Left ventricle myocardium inferior (tissue), 1 donor: ENCODE measurements at regions not wholly inside any gene's neighbourhood (a gene's known extent, or its start where the extent isn't known, plus 50 kb on each side); places are given as distances from the start of the nearest gene placed in this dataset.
"Not testable (repeated sequence)": the region's sequence is repeated elsewhere in the genome, so short reads cannot be mapped to it uniquely, and the experiment has no call there.

Experiments
- DNase-seq: peaks from one replicate; pipeline ENCODE4 v3.0.0-alpha.2; 2020
- H3K27ac ChIP-seq: fragments of 200-600 bp; replicated peaks from 2 replicates; pipeline ENCODE4 v1.8.0; 2021
- H3K27me3 ChIP-seq: fragments of 200-600 bp; 2 replicates; pipeline ENCODE4 v1.8.0; 2021; ENCODE audit warnings: low read depth
- H3K36me3 ChIP-seq: fragments of 200-600 bp; 2 replicates; pipeline ENCODE4 v1.8.0; 2021
- H3K4me1 ChIP-seq: fragments of 200-600 bp; 2 replicates; pipeline ENCODE4 v1.8.0; 2021
- H3K4me3 ChIP-seq: fragments of 200-600 bp; 2 replicates; pipeline ENCODE4 v1.8.0; 2021; ENCODE audit warnings: mild to moderate bottlenecking, moderate library complexity
- H3K9me3 ChIP-seq: fragments of 200-600 bp; replicated peaks from 2 replicates; pipeline ENCODE4 v1.8.0; 2021
- CTCF ChIP-seq: fragments of 200-600 bp; IDR thresholded peaks from 2 replicates; pipeline ENCODE4 v1.8.0; 2021; ENCODE audit warnings: antibody characterized with exemption, mild to moderate bottlenecking, borderline replicate concordance
- intact Hi-C: fragments of 100-400 bp; cut with micrococcal nuclease; formaldehyde crosslinking; loops from one replicate; pipeline ENCODE4 v1.11.0; 2022
- donor health status: DM: no; HTN: yes; CAD: no; lungs with severe emphysema.

- no peak overlapping the region for H3K27ac ChIP-seq
- H3K36me3 ChIP-seq, result no peaks in the 10 kb centered on the region
- H3K27me3 ChIP-seq, result no peaks in the 10 kb centered on the region
- no peak for DNase-seq
- H3K4me1 ChIP-seq, result no peaks in the 10 kb centered on the region
- TF ChIP-seq CTCF, result no peak
- no peak overlapping the region for H3K4me3 ChIP-seq
- peaks cover 21% of the 10 kb centered on the region for H3K9me3 ChIP-seq
- intact Hi-C loops, result no loop called here
These were observed 441.7 kb downstream of the CDH11 start for GRCh38 chr16:64679976-64680690.

DNA sequence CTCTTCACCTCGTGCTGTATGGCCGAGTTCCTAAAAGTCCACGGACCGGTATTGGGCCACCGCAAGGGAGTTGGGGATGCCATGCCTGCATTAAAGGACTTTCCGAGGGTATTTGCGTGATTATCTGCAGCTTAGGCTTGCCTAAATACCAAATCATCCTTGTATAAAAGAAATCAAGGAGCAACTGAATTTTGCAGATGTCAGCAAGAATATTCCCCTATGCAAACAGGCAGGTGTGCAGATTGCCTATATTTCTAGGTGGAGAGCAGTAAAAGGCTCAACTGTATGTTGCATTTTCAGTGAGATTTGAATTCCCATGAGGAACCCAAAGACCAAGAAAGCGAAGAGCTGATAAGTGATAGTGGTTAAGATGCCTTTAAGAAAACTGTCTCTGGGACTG is 452.3 kb downstream of the CDH11 start:
- TF ChIP-seq CTCF, result no peak
- Histone ChIP-seq H3K4me1 (no peaks in the 10 kb centered on the region), H3K27ac (no peak overlapping the region), H3K27me3 (no peaks in the 10 kb centered on the region), H3K4me3 (no peak overlapping the region), H3K9me3 (peaks cover 6% of the 10 kb centered on the region), H3K36me3 (no peaks in the 10 kb centered on the region)
- intact Hi-C loops, result no loop called here
- DNase-seq, result no peak

- Histone ChIP-seq H3K4me1 (no peaks in the 10 kb centered on the region), H3K36me3 (no peaks in the 10 kb centered on the region), H3K27me3 (no peaks in the 10 kb centered on the region), H3K27ac (no peak overlapping the region), H3K4me3 (no peak overlapping the region), H3K9me3 (no peaks in the 10 kb centered on the region)
- no peak for DNase-seq
- intact Hi-C loops, result no loop called here
- no peak for TF ChIP-seq CTCF
These were observed 454.5 kb downstream of the CDH11 start for GRCh38 chr16:64667334-64667877.

DNA sequence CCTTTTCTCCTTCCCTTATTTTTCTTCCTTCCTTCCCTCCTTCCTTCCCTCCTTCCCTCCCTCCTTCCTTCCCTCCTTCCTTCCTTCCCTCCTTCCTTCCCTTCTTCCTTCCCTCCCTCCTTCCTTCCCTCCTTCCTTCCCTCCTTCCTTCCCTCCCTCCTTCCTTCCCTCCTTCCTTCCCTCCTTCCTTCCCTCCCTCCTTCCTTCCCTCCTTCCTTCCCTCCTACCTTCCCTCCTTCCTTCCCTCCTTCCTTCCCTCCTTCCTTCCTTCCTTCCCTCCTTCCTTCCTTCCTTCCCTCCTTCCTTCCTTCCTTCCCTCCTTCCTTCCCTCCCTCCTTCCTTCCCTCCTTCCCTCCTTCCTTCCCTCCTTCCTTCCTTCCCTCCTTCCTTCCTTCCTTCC is 459.6 kb downstream of the CDH11 start:
- not testable (repeated sequence) for DNase-seq, H3K27ac ChIP-seq, H3K4me3 ChIP-seq, H3K27me3 ChIP-seq, H3K4me1 ChIP-seq, H3K9me3 ChIP-seq, H3K36me3 ChIP-seq
- intact Hi-C loops, result loop anchor here (5.0 kb wide), 1 partner anchor 885 kb away; no protein-coding TSS in a partner anchor

DNA sequence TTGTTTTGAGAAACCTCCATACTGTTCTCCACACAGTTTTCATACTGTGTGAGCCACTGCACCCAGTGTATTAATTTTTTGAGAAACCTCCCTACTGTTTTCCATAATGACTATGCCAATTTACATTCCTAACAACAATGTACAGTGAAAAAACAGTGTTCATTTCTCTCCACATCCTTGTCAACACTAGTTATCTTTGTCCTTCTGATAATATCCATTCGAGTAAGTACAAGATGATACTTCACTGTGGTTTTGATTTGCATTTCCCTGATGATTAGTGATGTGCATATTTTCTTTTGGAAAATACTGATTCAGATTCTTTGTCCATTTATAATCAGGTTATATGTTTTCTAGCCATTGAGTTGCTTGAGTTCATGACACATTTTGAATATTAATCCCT is 462.0 kb downstream of the CDH11 start:
- intact Hi-C loops, result loop anchor here (5.0 kb wide), 1 partner anchor 883 kb away; no protein-coding TSS in a partner anchor
- no peak for DNase-seq
- no peak overlapping the region for H3K4me3 ChIP-seq
- H3K9me3 ChIP-seq, result peaks cover 7% of the 10 kb centered on the region
- H3K27ac ChIP-seq, result no peak overlapping the region
- no peaks in the 10 kb centered on the region for H3K4me1 ChIP-seq
- H3K27me3 ChIP-seq, result no peaks in the 10 kb centered on the region
- TF ChIP-seq CTCF, result no peak
- H3K36me3 ChIP-seq, result no peaks in the 10 kb centered on the region

DNA sequence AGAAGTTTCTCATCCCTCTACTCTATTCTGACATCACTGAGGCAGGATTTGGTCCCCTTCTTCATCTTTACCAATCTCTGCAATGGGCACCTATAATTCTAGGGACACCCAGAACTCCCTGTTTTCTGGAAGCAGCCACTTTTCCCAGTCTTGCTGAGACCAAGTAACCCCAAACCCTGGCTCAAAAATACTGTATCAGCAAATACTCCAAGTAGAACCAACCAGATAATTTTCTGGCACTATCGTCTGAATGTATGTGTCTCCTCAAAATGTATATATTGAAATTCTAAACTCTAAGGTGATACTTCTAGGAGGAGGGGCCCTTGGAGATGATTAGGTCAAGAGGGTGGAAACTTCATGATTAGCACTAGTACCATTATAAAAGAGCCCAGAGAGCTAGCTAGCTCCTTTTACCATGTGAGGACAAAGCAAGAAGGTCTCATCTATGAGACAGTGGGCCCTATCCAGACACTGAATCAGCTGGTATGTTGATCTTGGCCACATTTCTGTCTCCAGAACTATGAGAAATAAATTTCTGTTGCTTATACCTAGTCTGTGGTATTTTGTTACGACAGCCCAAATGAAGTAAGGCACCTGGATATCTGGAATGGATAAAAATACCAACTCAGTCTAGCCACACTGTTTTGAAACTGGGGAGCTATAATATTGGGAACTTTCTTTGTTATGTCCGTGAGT is 464.4 kb downstream of the CDH11 start:
- no peak overlapping the region for H3K27ac ChIP-seq
- H3K36me3 ChIP-seq, result no peaks in the 10 kb centered on the region
- no peaks in the 10 kb centered on the region for H3K27me3 ChIP-seq
- no peak for TF ChIP-seq CTCF
- no peak overlapping the region for H3K4me3 ChIP-seq
- H3K4me1 ChIP-seq, result no peaks in the 10 kb centered on the region
- DNase-seq, result no peak
- H3K9me3 ChIP-seq, result peaks cover 7% of the 10 kb centered on the region
- intact Hi-C loops, result no loop called here
